Neural cell (in vitro differentiated cells): ENCODE measurements at regions not wholly inside any gene's neighbourhood (a gene's known extent, or its start where the extent isn't known, plus 50 kb on each side); places are given as distances from the start of the nearest gene placed in this dataset.

ENCODE experiments used
- H2AFZ ChIP-seq: fragments of 200-600, 300-800 bp; sonication (generic), shearing (Covaris generic); 2 replicates; pipeline ENCODE4 v1.6.0; 2014; ENCODE audit warnings: low read depth, mild to moderate bottlenecking, antibody characterized with exemption, low read length, moderate library complexity
- H3F3A ChIP-seq: fragments of 200-600 bp; shearing (Covaris generic); 2 replicates; pipeline ENCODE4 v1.6.1; 2016; ENCODE audit warnings: mild to moderate bottlenecking, moderate library complexity, mixed read lengths, antibody characterized with exemption, low read length; ENCODE audit not compliant: insufficient read depth, poor library complexity, severe bottlenecking
- H3K27ac ChIP-seq: fragments of 200-600, 300-800 bp; sonication (generic), shearing (Covaris generic); 2 replicates; pipeline ENCODE4 v1.5.1; 2014; ENCODE audit warnings: mild to moderate bottlenecking, low read length, moderate library complexity
- H3K27me3 ChIP-seq: fragments of 300-800, 200-600 bp; sonication (generic), shearing (Covaris generic); 2 replicates; pipeline ENCODE4 v1.6.0; 2014; ENCODE audit warnings: mild to moderate bottlenecking, low read depth, low read length, moderate library complexity; ENCODE audit not compliant: insufficient read depth
- H3K36me3 ChIP-seq: fragments of 300-800, 200-600 bp; sonication (generic), shearing (Covaris generic); 2 replicates; pipeline ENCODE4 v1.5.1; 2014; ENCODE audit warnings: mild to moderate bottlenecking, antibody characterized with exemption, low read length, moderate library complexity; ENCODE audit not compliant: insufficient read depth
- H3K4me2 ChIP-seq: fragments of 300-800, 200-600 bp; sonication (generic), shearing (Covaris generic); 2 replicates; pipeline ENCODE4 v1.6.0; 2014; ENCODE audit warnings: mild to moderate bottlenecking, low read length
- H3K4me3 ChIP-seq: fragments of 300-800, 200-600 bp; sonication (generic), shearing (Covaris generic); 2 replicates; pipeline ENCODE4 v1.5.1; 2014; ENCODE audit warnings: mild to moderate bottlenecking, low read length, moderate library complexity
- H3K79me2 ChIP-seq: fragments of 200-600 bp; shearing (Covaris generic); replicated peaks from 2 replicates; pipeline ENCODE4 v1.6.0; 2014; ENCODE audit warnings: mild to moderate bottlenecking, low read length, moderate library complexity; ENCODE audit not compliant: insufficient read depth
- H3K9ac ChIP-seq: fragments of 300-800, 200-600 bp; sonication (generic), shearing (Covaris generic); 2 replicates; pipeline ENCODE4 v1.6.1; 2016; ENCODE audit warnings: mild to moderate bottlenecking, low read length, mixed read lengths
- H3K9me2 ChIP-seq: fragments of 200-600 bp; shearing (Covaris generic); 2 replicates; pipeline ENCODE4 v1.6.1; 2016; ENCODE audit warnings: mild to moderate bottlenecking, low read length, mixed read lengths; ENCODE audit not compliant: insufficient read depth
- H3K9me3 ChIP-seq: fragments of 200-600, 300-800 bp; sonication (generic), shearing (Covaris generic); 2 replicates; pipeline ENCODE4 v1.6.1; 2016; ENCODE audit warnings: mild to moderate bottlenecking, mixed run types, low read length, moderate library complexity, mixed read lengths
- H4K20me1 ChIP-seq: fragments of 200-600 bp; shearing (Covaris generic); 2 replicates; pipeline ENCODE4 v1.6.1; 2016; ENCODE audit warnings: mild to moderate bottlenecking, mixed run types; ENCODE audit not compliant: insufficient read depth
- CTCF ChIP-seq: fragments of 450-650 bp; IDR thresholded peaks from 2 replicates; pipeline ENCODE4 v1.5.1; 2014; ENCODE audit warnings: antibody characterized with exemption, mild to moderate bottlenecking, moderate library complexity; ENCODE audit not compliant: poor library complexity, severe bottlenecking
- EP300 ChIP-seq: fragments of 450-650 bp; conservative IDR thresholded peaks from 2 replicates; pipeline ENCODE4 v1.6.1; 2014; ENCODE audit warnings: antibody characterized with exemption, mild to moderate bottlenecking, moderate library complexity; ENCODE audit not compliant: poor library complexity, severe bottlenecking
- EZH2 ChIP-seq: fragments of 200-600, 300-800 bp; shearing (Covaris generic), sonication (generic); IDR thresholded peaks from 2 replicates; pipeline ENCODE4 v1.6.1; 2014; ENCODE audit warnings: antibody characterized with exemption, low read length, borderline replicate concordance, mild to moderate bottlenecking; ENCODE audit not compliant: insufficient read depth, poor library complexity, severe bottlenecking
- MXI1 ChIP-seq: fragments of 450-650 bp; conservative IDR thresholded peaks from 2 replicates; pipeline ENCODE4 v1.6.1; 2014; ENCODE audit warnings: antibody characterized with exemption, mild to moderate bottlenecking; ENCODE audit not compliant: poor library complexity, severe bottlenecking
- POLR2AphosphoS5 ChIP-seq: IDR thresholded peaks from 2 replicates; pipeline ENCODE4 v1.6.1; 2012
- RAD21 ChIP-seq: fragments of 450-650 bp; conservative IDR thresholded peaks from 2 replicates; pipeline ENCODE4 v1.6.1; 2014; ENCODE audit warnings: antibody characterized with exemption, mild to moderate bottlenecking, moderate library complexity
- REST ChIP-seq: IDR thresholded peaks from 2 replicates; pipeline ENCODE4 v1.6.1; 2012; ENCODE audit warnings: borderline replicate concordance
- SMC3 ChIP-seq: fragments of 450-650 bp; conservative IDR thresholded peaks from 2 replicates; pipeline ENCODE4 v1.6.1; 2014; ENCODE audit warnings: antibody characterized with exemption, mild to moderate bottlenecking, moderate library complexity; ENCODE audit not compliant: poor library complexity
- TAF1 ChIP-seq: IDR thresholded peaks from 2 replicates; pipeline ENCODE4 v1.6.1; 2012; ENCODE audit warnings: low read depth

GRCh38 chr14:23894362-23895052 lies 59.1 kb upstream of the DHRS4 start:
- no peaks in the 10 kb centered on the region for H4K20me1 ChIP-seq

GRCh38 chr14:23895053-23895419 lies 58.5 kb upstream of the DHRS4 start:
- no peak for TF ChIP-seq EP300
- TF ChIP-seq RAD21 = no peak
- no peak for TF ChIP-seq POLR2AphosphoS5
- no peak for TF ChIP-seq REST
- no peak overlapping the region for H3K4me2 ChIP-seq
- H3F3A ChIP-seq = no peaks in the 10 kb centered on the region
- H2AFZ ChIP-seq = no peak overlapping the region
- H3K9ac ChIP-seq = no peak overlapping the region
- H3K79me2 ChIP-seq = no peaks in the 10 kb centered on the region
- H3K9me3 ChIP-seq = no peaks in the 10 kb centered on the region
- H3K27me3 ChIP-seq = no peaks in the 10 kb centered on the region
- no peak overlapping the region for H3K27ac ChIP-seq
- H3K4me3 ChIP-seq = no peak overlapping the region
- no peaks in the 10 kb centered on the region for H4K20me1 ChIP-seq
- no peaks in the 10 kb centered on the region for H3K36me3 ChIP-seq
- no peaks in the 10 kb centered on the region for H3K9me2 ChIP-seq

More at GRCh38 chr14:23894362-23895052, 59.1 kb upstream of the DHRS4 start:
- Histone ChIP-seq H3K79me2 (no peaks in the 10 kb centered on the region), H3K9me3 (no peaks in the 10 kb centered on the region), H3K4me2 (no peak overlapping the region), H3K36me3 (no peaks in the 10 kb centered on the region), H3F3A (no peaks in the 10 kb centered on the region), H3K27ac (no peak overlapping the region), H3K27me3 (no peaks in the 10 kb centered on the region), H3K9me2 (no peaks in the 10 kb centered on the region), H3K9ac (no peak overlapping the region), H2AFZ (no peak overlapping the region), H3K4me3 (no peak overlapping the region)
- TF ChIP-seq POLR2AphosphoS5 (no peak), RAD21 (no peak), REST (no peak), SMC3 (no peak), EZH2 (no peak), TAF1 (no peak), CTCF (no peak), EP300 (no peak), MXI1 (no peak)
